CD4-positive, alpha-beta T cell treated with Interferon alpha-2 for 1 hour (primary cell): ENCODE measurements at regions not wholly inside any gene's neighbourhood (a gene's known extent, or its start where the extent isn't known, plus 50 kb on each side); places are given as distances from the start of the nearest gene placed in this dataset.

Source experiments
- DNase-seq, 2 donors: peaks; one replicate each; pipeline ENCODE4 v3.0.0-alpha.2; 2020 to 2022

- DNase-seq: no peak
Measured at GRCh38 chr5:33306758-33307157, 134.0 kb upstream of the TARS1 start.

DNA sequence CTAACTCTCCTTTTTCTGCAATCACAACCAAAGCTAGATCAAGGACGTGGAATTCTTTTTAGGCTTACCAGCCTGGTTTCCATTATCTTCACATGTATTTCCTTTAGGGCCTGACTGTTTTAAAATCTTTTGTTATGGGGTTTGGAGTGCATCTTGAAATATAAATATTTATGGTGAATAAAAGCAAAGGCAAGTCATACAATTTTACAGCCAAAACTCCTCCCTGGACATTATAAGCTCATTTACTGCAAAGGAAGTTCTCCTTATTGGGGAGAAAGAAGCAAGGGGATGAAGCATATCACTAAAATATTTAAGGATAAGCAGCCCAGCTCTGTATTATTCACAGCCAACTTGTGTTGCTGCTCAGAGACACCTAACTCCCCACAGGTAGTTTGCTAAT lies 132.2 kb upstream of the TARS1 start:
- no peak for DNase-seq

DNA sequence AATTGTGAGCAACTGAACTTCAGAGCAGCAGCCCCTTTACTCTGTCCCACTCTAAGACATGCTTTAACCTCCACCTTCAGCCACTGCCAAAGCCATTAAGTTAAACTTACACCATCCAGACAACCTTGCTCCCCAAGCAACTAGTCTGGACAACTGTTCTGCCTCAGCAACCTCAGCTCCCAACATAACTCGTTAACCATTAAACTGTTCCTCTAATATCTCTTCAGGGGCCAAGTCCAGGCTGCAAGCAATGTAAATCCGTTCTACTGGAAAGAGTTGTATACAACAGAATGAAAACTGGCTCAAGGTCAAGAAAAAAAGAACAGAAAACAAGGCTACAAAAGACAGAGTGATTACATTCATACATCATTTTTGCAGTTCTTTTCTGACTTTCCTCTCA lies 131.7 kb upstream of the TARS1 start:
- no peak for DNase-seq

GRCh38 chr5:33309536-33310345 lies 131.0 kb upstream of the TARS1 start:
- DNase-seq: no peak

- DNase-seq: no peak
Measured at GRCh38 chr5:33310451-33310850, 130.3 kb upstream of the TARS1 start.

DNA sequence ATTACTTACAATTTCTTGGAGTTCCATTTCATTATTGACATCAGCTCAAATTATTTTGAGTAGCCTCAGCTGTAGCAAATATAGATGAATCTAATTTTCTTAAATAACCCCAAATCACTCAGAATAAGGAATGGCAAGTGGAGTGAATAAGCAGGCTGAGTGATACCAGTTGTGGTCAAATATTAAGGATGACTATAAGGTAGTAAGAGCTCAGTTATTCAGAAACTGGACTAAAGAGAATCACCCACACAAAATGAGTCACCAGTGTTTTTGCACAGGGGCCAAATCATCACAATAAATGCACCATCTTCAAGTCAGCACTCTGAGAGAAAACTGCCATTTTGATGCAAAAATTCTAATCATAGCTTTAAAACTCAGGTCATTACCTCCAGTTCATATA lies 128.9 kb upstream of the TARS1 start:
- DNase-seq: no peak

- no peak for DNase-seq
Measured at GRCh38 chr5:33312571-33313549, 127.9 kb upstream of the TARS1 start.

- no peak for DNase-seq
Measured at GRCh38 chr5:33315189-33315588, 125.6 kb upstream of the TARS1 start.

GRCh38 chr5:33316773-33317172 lies 124.0 kb upstream of the TARS1 start:
- DNase-seq: no peak

GRCh38 chr5:33317271-33317670 lies 123.5 kb upstream of the TARS1 start:
- no peak for DNase-seq

- no peak for DNase-seq
Measured at GRCh38 chr5:33319151-33319550, 121.6 kb upstream of the TARS1 start.

DNA sequence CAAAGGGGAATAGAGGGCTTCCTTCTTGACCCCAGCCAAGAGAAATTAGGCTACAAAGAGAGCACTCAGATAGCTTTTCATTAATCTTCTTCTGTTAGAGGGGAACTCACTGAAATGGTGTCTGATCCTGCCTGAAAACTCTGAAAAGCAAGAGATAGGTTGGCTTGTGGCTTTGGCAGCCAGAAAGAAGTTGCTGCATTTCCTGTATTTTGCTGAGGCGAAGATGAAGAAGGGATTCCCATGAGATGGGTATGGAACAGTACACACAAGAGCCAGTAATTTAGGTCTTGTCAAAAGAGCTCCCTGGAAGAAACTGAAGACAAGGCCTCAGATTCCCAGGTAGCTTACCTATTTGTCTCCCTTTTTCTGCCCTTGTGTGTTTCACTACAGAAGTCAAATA lies 120.9 kb upstream of the TARS1 start:
- no peak for DNase-seq

DNA sequence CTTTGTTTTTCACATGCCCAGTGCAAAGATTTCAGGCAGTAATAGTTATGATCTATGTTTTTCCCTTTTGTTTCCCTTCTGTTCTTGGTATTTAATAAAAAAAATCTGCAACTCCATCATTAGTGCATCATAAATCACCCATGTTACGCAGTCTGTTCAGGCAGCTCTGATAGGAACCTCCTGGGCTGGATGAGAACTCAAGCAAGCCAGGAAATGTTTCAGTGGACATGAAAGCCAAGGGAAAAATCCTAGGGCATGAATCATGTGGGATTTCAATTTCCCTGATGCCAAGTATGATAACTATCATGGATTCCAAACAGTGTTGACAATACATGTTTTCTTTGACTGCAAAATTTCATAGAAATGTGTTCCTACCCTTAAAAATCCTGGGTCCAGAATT lies 119.7 kb upstream of the TARS1 start:
- DNase-seq: no peak

DNA sequence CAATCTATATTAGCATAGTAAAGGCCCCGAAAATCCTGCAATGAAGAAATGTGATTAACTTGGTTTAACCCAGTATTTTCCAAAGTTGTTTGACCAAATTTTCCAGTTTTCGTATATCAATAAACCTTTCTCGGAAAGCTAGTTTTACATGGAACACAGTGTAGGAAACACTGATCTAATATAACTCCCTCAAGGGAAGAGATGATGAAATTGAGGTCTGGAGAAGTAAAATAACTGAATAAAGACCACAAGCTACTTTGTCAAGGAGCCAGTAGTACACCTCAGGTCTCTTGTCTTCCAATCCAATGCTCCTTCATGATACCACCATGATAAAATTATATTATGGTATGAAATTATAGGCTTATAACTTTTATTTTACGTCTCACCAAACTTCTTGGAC lies 118.1 kb upstream of the TARS1 start:
- no peak for DNase-seq

GRCh38 chr5:33324667-33325307 lies 116.0 kb upstream of the TARS1 start:
- DNase-seq: no peak

DNA sequence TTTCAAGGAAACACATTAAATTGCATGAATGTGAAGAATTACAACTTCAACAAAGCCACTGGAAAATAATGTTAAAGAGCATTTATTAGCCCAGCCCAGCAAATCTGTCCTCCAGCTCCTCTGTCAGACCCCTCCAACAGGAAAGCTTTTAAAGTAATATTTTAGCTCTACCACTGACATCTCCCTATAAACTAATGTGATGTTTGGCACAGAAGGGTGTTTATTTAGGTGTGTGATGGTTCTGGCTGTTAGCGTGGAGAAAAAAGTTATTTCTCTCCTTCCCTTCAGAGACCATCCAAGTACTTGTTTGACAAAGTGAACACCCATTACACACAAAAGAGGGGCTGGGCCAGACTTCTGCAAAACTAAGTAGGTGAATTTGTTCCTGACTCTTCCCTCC lies 111.9 kb upstream of the TARS1 start:
- no peak for DNase-seq

- no peak for DNase-seq
Measured at GRCh38 chr5:33329891-33330290, 110.9 kb upstream of the TARS1 start.

DNA sequence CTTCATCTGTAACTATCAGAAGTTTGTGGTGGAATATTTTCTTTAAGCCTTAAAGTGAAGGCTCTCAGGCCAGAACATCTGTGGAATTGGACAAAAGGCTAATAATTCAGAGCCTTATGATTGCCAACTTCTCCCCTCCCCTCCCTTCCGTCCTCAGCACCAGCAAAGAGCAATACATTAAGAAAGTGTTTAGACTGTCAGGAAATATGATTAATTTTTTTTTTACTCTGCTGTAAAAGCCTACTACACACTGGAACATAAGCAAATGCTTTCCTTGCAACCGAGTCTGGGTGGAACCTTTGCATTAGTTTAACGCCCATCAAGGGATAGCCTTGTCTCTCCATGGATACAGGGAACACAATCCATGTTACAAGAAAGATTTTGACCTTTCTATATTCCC lies 110.3 kb upstream of the TARS1 start:
- no peak for DNase-seq

DNA sequence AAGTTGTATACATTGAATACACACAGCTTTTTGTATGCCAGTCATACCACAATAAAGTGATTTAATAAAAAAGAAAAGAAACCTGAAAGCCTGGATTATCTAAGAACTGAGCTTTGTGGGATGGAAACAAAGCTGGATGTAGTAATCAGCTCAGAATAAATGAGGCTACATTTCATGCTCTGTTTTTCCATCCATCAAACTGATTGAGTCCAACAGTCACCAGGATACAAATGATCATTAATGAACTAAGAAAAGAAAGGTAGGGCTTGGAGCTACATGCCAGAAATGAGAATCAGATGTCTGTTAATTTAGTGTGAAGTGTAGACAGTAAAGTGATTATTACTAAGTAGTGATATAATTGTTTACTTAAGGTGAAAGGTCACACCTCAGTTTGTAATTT lies 109.8 kb upstream of the TARS1 start:
- no peak for DNase-seq

GRCh38 chr5:33332804-33333203 lies 108.0 kb upstream of the TARS1 start:
- no peak for DNase-seq

DNA sequence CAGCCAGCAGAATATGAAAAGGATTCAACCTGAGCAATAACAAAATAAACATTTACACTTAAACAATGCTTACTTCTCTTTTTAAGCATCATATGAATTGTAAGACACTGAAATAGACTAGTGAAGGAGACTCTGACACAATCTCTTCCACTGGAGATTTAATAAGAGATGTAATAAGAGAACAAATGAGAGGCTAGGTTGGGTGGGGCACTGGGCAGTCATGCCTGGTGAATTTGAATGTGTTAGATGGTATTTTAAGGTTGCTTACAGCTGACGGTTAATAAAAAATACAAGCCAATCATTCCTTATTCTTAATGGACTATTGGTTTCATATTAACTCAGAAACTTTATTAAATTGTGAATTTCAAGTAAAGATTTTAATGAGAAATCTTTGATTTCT lies 105.9 kb upstream of the TARS1 start:
- DNase-seq: no peak

GRCh38 chr5:33336891-33337636 lies 103.7 kb upstream of the TARS1 start:
- DNase-seq: no peak

DNA sequence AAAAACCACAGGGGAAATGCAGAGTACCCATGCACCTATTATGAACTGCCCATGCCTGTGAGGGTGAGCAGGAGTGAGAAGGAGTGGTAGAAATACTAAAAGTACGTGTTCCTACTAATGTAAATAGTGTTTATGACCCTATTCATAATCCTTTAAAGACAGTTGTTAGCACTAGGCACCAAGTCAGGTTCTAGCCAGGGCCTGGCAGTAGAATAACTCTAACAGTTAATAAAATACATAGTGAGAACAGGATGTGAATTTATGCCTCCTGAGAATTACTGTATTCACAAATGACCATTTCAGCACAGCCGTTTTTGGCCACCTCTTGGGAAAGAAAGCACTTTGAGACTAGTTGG lies 103.2 kb upstream of the TARS1 start:
- no peak for DNase-seq
